SW 1271 (cell line): ENCODE measurements at regions not wholly inside any gene's neighbourhood (a gene's known extent, or its start where the extent isn't known, plus 50 kb on each side); places are given as distances from the start of the nearest gene placed in this dataset.

Experiments
- DNase-seq, 2 experiments: peaks; one replicate each; lab custom pipeline; 2025; lab: John Stamatoyannopoulos, UW

GRCh38 chr16:55264949-55265348 lies 59.1 kb upstream of the IRX6 start:
- no peak for DNase-seq

GRCh38 chr16:55265926-55266325 lies 58.1 kb upstream of the IRX6 start:
- DNase-seq: no peak

GRCh38 chr16:55271945-55272513 lies 52.0 kb upstream of the IRX6 start:
- no peak for DNase-seq

- DNase-seq: no peak
Measured at GRCh38 chr16:55272744-55273143, 51.3 kb upstream of the IRX6 start.

GRCh38 chr16:55273356-55273755 lies 50.6 kb upstream of the IRX6 start:
- no peak for DNase-seq

- no peak for DNase-seq
Measured at GRCh38 chr16:55273959-55274358, 50.0 kb upstream of the IRX6 start.
